ENCODE measurements at regions not wholly inside any gene's neighbourhood (a gene's known extent, or its start where the extent isn't known, plus 50 kb on each side); places are given as distances from the start of the nearest gene placed in this dataset.

GRCh38 chr4:156523991-156524390, 447.6 kb downstream of the PDGFC start:
- TF ChIP-seq EZH2phosphoT487 (IDR thresholded peaks at IDR 0.05; ENCODE audit: borderline replicate concordance) = no peak
- no peak for TF ChIP-seq CEBPB (IDR thresholded peaks at IDR 0.05; ENCODE audit: low read depth)
- no peak for TF ChIP-seq CTCF (IDR thresholded peaks at IDR 0.05 in 2 of 3, conservative IDR thresholded peaks at IDR 0.05 in 1 of 3; ENCODE audit: borderline replicate concordance in 1 of 3, insufficient read depth in 1 of 3, low read depth in 2 of 3, low read length in 2 of 3)
- TF ChIP-seq POLR2AphosphoS5 (IDR thresholded peaks at IDR 0.05; ENCODE audit: low read depth, low read length) = no peak
- no peak for TF ChIP-seq POLR2A (IDR thresholded peaks at IDR 0.05; ENCODE audit: borderline replicate concordance, extremely low read depth, insufficient read depth, insufficient read length)
- TF ChIP-seq ZNF274 (IDR thresholded peaks at IDR 0.05; ENCODE audit: low read depth, low read length) = no peak

Measured in HCT116 (cell line).